GM19397 (cell line): ENCODE measurements at regions not wholly inside any gene's neighbourhood (a gene's known extent, or its start where the extent isn't known, plus 50 kb on each side); places are given as distances from the start of the nearest gene placed in this dataset.

ENCODE experiments used
- ATAC-seq: cut with Tn5 transposase; IDR thresholded peaks from one replicate; pipeline ENCODE4 v1.9.1; 2021; ENCODE audit warnings: mild to moderate bottlenecking, moderate library complexity; ENCODE audit not compliant: unreplicated experiment

GRCh38 chr4:176383273-176384077 lies 63.7 kb downstream of the SPCS3 start:
- ATAC-seq, result no peak

GRCh38 chr4:176385601-176386000 lies 65.8 kb downstream of the SPCS3 start:
- ATAC-seq, result no peak

- ATAC-seq, result no peak
Observed at GRCh38 chr4:176387571-176387970, 67.8 kb downstream of the SPCS3 start.

- no peak for ATAC-seq
Observed at GRCh38 chr4:176393306-176394013, 73.7 kb downstream of the SPCS3 start.

GRCh38 chr4:176400816-176401461 lies 81.2 kb downstream of the SPCS3 start:
- no peak for ATAC-seq

- ATAC-seq, result no peak
Observed at GRCh38 chr4:176404621-176405020, 84.9 kb downstream of the SPCS3 start.

GRCh38 chr4:176406297-176406696 lies 86.5 kb downstream of the SPCS3 start:
- ATAC-seq, result no peak

GRCh38 chr4:176406736-176407135 lies 87.0 kb downstream of the SPCS3 start:
- no peak for ATAC-seq

- ATAC-seq, result no peak
Observed at GRCh38 chr4:176409627-176410026, 89.9 kb downstream of the SPCS3 start.

GRCh38 chr4:176413171-176413570 lies 93.4 kb downstream of the SPCS3 start:
- ATAC-seq, result no peak

GRCh38 chr4:176422001-176422400 lies 102.2 kb downstream of the SPCS3 start:
- no peak for ATAC-seq

GRCh38 chr4:176422511-176422910 lies 102.7 kb downstream of the SPCS3 start:
- no peak for ATAC-seq

GRCh38 chr4:176425035-176425434 lies 105.3 kb downstream of the SPCS3 start:
- no peak for ATAC-seq

- no peak for ATAC-seq
Observed at GRCh38 chr4:176432811-176433540, 113.2 kb downstream of the SPCS3 start.

GRCh38 chr4:176433983-176434382 lies 114.2 kb downstream of the SPCS3 start:
- ATAC-seq, result no peak

- ATAC-seq, result no peak
Observed at GRCh38 chr4:176435901-176436292, 116.1 kb downstream of the SPCS3 start.

GRCh38 chr4:176436293-176436973 lies 116.7 kb downstream of the SPCS3 start:
- no peak for ATAC-seq

GRCh38 chr4:176437756-176438155 lies 118.0 kb downstream of the SPCS3 start:
- ATAC-seq, result no peak

GRCh38 chr4:176438401-176438800 lies 118.6 kb downstream of the SPCS3 start:
- ATAC-seq, result no peak

- ATAC-seq, result no peak
Observed at GRCh38 chr4:176439611-176440010, 119.8 kb downstream of the SPCS3 start.

GRCh38 chr4:176440698-176441097 lies 120.9 kb downstream of the SPCS3 start:
- ATAC-seq, result no peak
